OCI-LY7 (cell line): ENCODE measurements at regions not wholly inside any gene's neighbourhood (a gene's known extent, or its start where the extent isn't known, plus 50 kb on each side); places are given as distances from the start of the nearest gene placed in this dataset.

Experiments
- CTCF ChIP-seq: fragments of 200-600 bp; sonication (generic); conservative IDR thresholded peaks from 2 replicates; pipeline ENCODE4 v1.5.1; 2014; ENCODE audit warnings: mild to moderate bottlenecking, antibody characterized with exemption, low read length, moderate library complexity, mixed read lengths
- EZH2phosphoT487 ChIP-seq: fragments of 200-600 bp; sonication (generic); IDR thresholded peaks from 2 replicates; pipeline ENCODE4 v1.6.1; 2018; ENCODE audit warnings: low read depth, borderline replicate concordance, mild to moderate bottlenecking, mixed run types, antibody characterized with exemption, low read length, moderate library complexity, mixed read lengths

- TF ChIP-seq CTCF (no peak), EZH2phosphoT487 (no peak)
These were observed 52.5 kb upstream of the MACC1 start for GRCh38 chr7:20269726-20270125.
